Hippocampal formation (tissue), 2 donors: ENCODE measurements at regions not wholly inside any gene's neighbourhood (a gene's known extent, or its start where the extent isn't known, plus 50 kb on each side); places are given as distances from the start of the nearest gene placed in this dataset.

Experiments
- DNase-seq, 2 donors: peaks; one replicate each; lab custom pipeline; 2025; lab: John Stamatoyannopoulos, UW

- DNase-seq, result no peak
Observed at GRCh38 chr5:38753776-38754175, 92.0 kb upstream of the OSMR start.

GRCh38 chr5:38755181-38755580, 90.6 kb upstream of the OSMR start:
- DNase-seq, result no peak

- DNase-seq, result no peak
Observed at GRCh38 chr5:38756068-38756467, 89.7 kb upstream of the OSMR start.

GRCh38 chr5:38757451-38758245, 88.2 kb upstream of the OSMR start:
- no peak for DNase-seq

GRCh38 chr5:38758774-38759600, 86.8 kb upstream of the OSMR start:
- DNase-seq, result no peak

GRCh38 chr5:38764937-38765391, 80.8 kb upstream of the OSMR start:
- no peak for DNase-seq

GRCh38 chr5:38765399-38765861, 80.4 kb upstream of the OSMR start:
- DNase-seq, result no peak

- DNase-seq, result no peak
Observed at GRCh38 chr5:38766151-38766550, 79.7 kb upstream of the OSMR start.

GRCh38 chr5:38768412-38769211, 77.2 kb upstream of the OSMR start:
- DNase-seq, result no peak

- no peak for DNase-seq
Observed at GRCh38 chr5:38772471-38772870, 73.3 kb upstream of the OSMR start.

- DNase-seq, result no peak
Observed at GRCh38 chr5:38775218-38775840, 70.5 kb upstream of the OSMR start.

- no peak for DNase-seq
Observed at GRCh38 chr5:38776149-38776896, 69.5 kb upstream of the OSMR start.

GRCh38 chr5:38777111-38777510, 68.7 kb upstream of the OSMR start:
- no peak for DNase-seq

- DNase-seq, result no peak
Observed at GRCh38 chr5:38780316-38780715, 65.5 kb upstream of the OSMR start.

GRCh38 chr5:38780945-38781344, 64.9 kb upstream of the OSMR start:
- peak; percentile 45 to 51 for DNase-seq

- DNase-seq, result no peak
Observed at GRCh38 chr5:38782180-38782835, 63.5 kb upstream of the OSMR start.

- no peak for DNase-seq
Observed at GRCh38 chr5:38783011-38783561, 62.7 kb upstream of the OSMR start.

GRCh38 chr5:38789134-38789533, 56.7 kb upstream of the OSMR start:
- no peak for DNase-seq

- no peak for DNase-seq
Observed at GRCh38 chr5:38789777-38790176, 56.0 kb upstream of the OSMR start.

GRCh38 chr5:38790268-38790667, 55.5 kb upstream of the OSMR start:
- DNase-seq, result no peak
